Neural progenitor cell (in vitro differentiated cells): ENCODE measurements at regions not wholly inside any gene's neighbourhood (a gene's known extent, or its start where the extent isn't known, plus 50 kb on each side); places are given as distances from the start of the nearest gene placed in this dataset.
A peak's percentile ranks its signal among the peaks of the same experiment; 100 is the strongest.

ENCODE experiments used
- DNase-seq: peaks from one replicate; pipeline ENCODE4 v3.0.0-alpha.2; 2016; ENCODE audit warnings: low spot score
- H2AFZ ChIP-seq: fragments of 200-600 bp; sonication (generic); replicated peaks from 2 replicates; pipeline ENCODE4 v1.6.1; 2016; ENCODE audit warnings: antibody characterized with exemption
- H3F3A ChIP-seq: fragments of 200-600 bp; sonication (generic); 2 replicates; pipeline ENCODE4 v1.6.1; 2016; ENCODE audit warnings: antibody characterized with exemption, low read depth
- H3K27ac ChIP-seq: fragments of 200-600 bp; sonication (generic); 2 replicates; pipeline ENCODE4 v1.5.1; 2016; ENCODE audit warnings: mild to moderate bottlenecking
- H3K27me3 ChIP-seq: fragments of 200-600 bp; sonication (generic); 2 replicates; pipeline ENCODE4 v1.6.1; 2016; ENCODE audit warnings: mild to moderate bottlenecking, moderate library complexity
- H3K36me3 ChIP-seq: fragments of 200-600 bp; sonication (generic); 2 replicates; pipeline ENCODE4 v1.5.1; 2016
- H3K4me1 ChIP-seq: fragments of 200-600 bp; sonication (generic); 2 replicates; pipeline ENCODE4 v1.6.1; 2016; ENCODE audit warnings: mixed run types
- H3K4me2 ChIP-seq: fragments of 200-600 bp; sonication (generic); 2 replicates; pipeline ENCODE4 v1.6.1; 2016
- H3K4me3 ChIP-seq: fragments of 200-600 bp; sonication (generic); 2 replicates; pipeline ENCODE4 v1.5.1; 2016
- H3K79me2 ChIP-seq: fragments of 200-600 bp; sonication (generic); 2 replicates; pipeline ENCODE4 v1.6.1; 2016; ENCODE audit warnings: low read depth
- H3K9ac ChIP-seq: fragments of 200-600 bp; sonication (generic); 2 replicates; pipeline ENCODE4 v1.6.1; 2016
- H3K9me3 ChIP-seq: fragments of 200-600 bp; sonication (generic); 2 replicates; pipeline ENCODE4 v1.5.1; 2016; ENCODE audit warnings: low read depth
- H4K20me1 ChIP-seq: fragments of 200-600 bp; sonication (generic); 2 replicates; pipeline ENCODE4 v1.6.1; 2016; ENCODE audit warnings: low read depth
- H3K27ac Mint-ChIP-seq: 3 replicates; pipeline ENCODE4 v1.8.0; 2021; ENCODE audit warnings: mixed read lengths
- H3K27me3 Mint-ChIP-seq: 2 replicates; pipeline ENCODE4 v1.8.0; 2022; ENCODE audit warnings: low read depth, mild to moderate bottlenecking, inconsistent platforms, moderate library complexity, mixed read lengths; ENCODE audit not compliant: insufficient read depth
- H3K36me3 Mint-ChIP-seq: 3 replicates; pipeline ENCODE4 v1.8.0; 2021; ENCODE audit warnings: mixed read lengths
- H3K4me1 Mint-ChIP-seq: 3 replicates; pipeline ENCODE4 v1.8.0; 2021; ENCODE audit warnings: mixed read lengths
- H3K4me3 Mint-ChIP-seq: 3 replicates; pipeline ENCODE4 v1.8.0; 2021; ENCODE audit warnings: mild to moderate bottlenecking, moderate library complexity, mixed read lengths
- H3K9me3 Mint-ChIP-seq: 3 replicates; pipeline ENCODE4 v1.8.0; 2020; ENCODE audit warnings: mixed read lengths
- CTCF ChIP-seq: fragments of 200-600 bp; sonication (generic); IDR thresholded peaks from 2 replicates; pipeline ENCODE4 v1.5.1; 2017; ENCODE audit warnings: antibody characterized with exemption, mild to moderate bottlenecking
- EZH2 ChIP-seq: fragments of 200-600 bp; sonication (generic); IDR thresholded peaks from 2 replicates; pipeline ENCODE4 v1.6.1; 2017; ENCODE audit warnings: antibody characterized with exemption, mild to moderate bottlenecking, moderate library complexity
- EZH2phosphoT487 ChIP-seq: fragments of 200-600 bp; sonication (generic); IDR thresholded peaks from 2 replicates; pipeline ENCODE4 v1.6.1; 2017; ENCODE audit warnings: antibody characterized with exemption

- H3K4me2 ChIP-seq, result no peak overlapping the region
- Mint-ChIP-seq H3K27me3 (peaks cover 20% of the 10 kb centered on the region), H3K36me3 (no peaks in the 10 kb centered on the region), H3K4me3 (no peak overlapping the region), H3K4me1 (peaks cover 12% of the 10 kb centered on the region), H3K27ac (no peak overlapping the region), H3K9me3 (no peaks in the 10 kb centered on the region)
- no peaks in the 10 kb centered on the region for H3K36me3 ChIP-seq
- H2AFZ ChIP-seq, result no peak overlapping the region
- peaks cover 15% of the 10 kb centered on the region for H3K4me1 ChIP-seq
- H3K9ac ChIP-seq, result no peak overlapping the region
- H3K4me3 ChIP-seq, result no peak overlapping the region
- no peaks in the 10 kb centered on the region for H3K79me2 ChIP-seq
- peaks cover 82% of the 10 kb centered on the region for H3K27me3 ChIP-seq
- no peak for DNase-seq
- no peaks in the 10 kb centered on the region for H4K20me1 ChIP-seq
- peaks cover 7% of the 10 kb centered on the region for H3F3A ChIP-seq
- TF ChIP-seq EZH2phosphoT487 (no peak), CTCF (no peak), EZH2 (no peak)
- no peaks in the 10 kb centered on the region for H3K9me3 ChIP-seq
- H3K27ac ChIP-seq, result no peak overlapping the region
These were observed 119.9 kb downstream of the FOXA2 start for GRCh38 chr20:22464312-22465003.

- peaks cover 22% of the 10 kb centered on the region for H3K27me3 Mint-ChIP-seq
These were observed 121.1 kb downstream of the FOXA2 start for GRCh38 chr20:22462975-22463914.

GRCh38 chr20:22460803-22461202 lies 123.6 kb downstream of the FOXA2 start:
- Histone ChIP-seq H3K9ac (no peak overlapping the region), H3F3A (peaks cover 23% of the 10 kb centered on the region), H3K36me3 (no peaks in the 10 kb centered on the region), H3K4me1 (peaks cover 48% of the 10 kb centered on the region), H2AFZ (no peak overlapping the region), H3K27ac (no peak overlapping the region), H3K27me3 (peaks cover 95% of the 10 kb centered on the region), H4K20me1 (peaks cover 7% of the 10 kb centered on the region), H3K9me3 (no peaks in the 10 kb centered on the region), H3K4me2 (no peak overlapping the region), H3K4me3 (no peak overlapping the region), H3K79me2 (no peaks in the 10 kb centered on the region)
- peaks cover 25% of the 10 kb centered on the region for H3K27me3 Mint-ChIP-seq
- no peak for TF ChIP-seq EZH2phosphoT487
- TF ChIP-seq CTCF, result no peak
- no peak for TF ChIP-seq EZH2
- peaks cover 20% of the 10 kb centered on the region for H3K4me1 Mint-ChIP-seq
- no peaks in the 10 kb centered on the region for H3K36me3 Mint-ChIP-seq
- H3K27ac Mint-ChIP-seq, result no peak overlapping the region
- no peak for DNase-seq
- H3K4me3 Mint-ChIP-seq, result no peak overlapping the region
- no peaks in the 10 kb centered on the region for H3K9me3 Mint-ChIP-seq

More at GRCh38 chr20:22462975-22463914, 121.1 kb downstream of the FOXA2 start:
- Mint-ChIP-seq H3K27ac (peak overlapping the region; percentile 73), H3K4me1 (peaks cover 12% of the 10 kb centered on the region), H3K9me3 (no peaks in the 10 kb centered on the region), H3K36me3 (no peaks in the 10 kb centered on the region), H3K4me3 (peak overlapping the region; percentile 37)
- H3K27ac ChIP-seq, result no peak overlapping the region
- H3K9ac ChIP-seq, result no peak overlapping the region
- peaks cover 7% of the 10 kb centered on the region for H3F3A ChIP-seq
- TF ChIP-seq EZH2phosphoT487, result no peak
- no peak for TF ChIP-seq CTCF
- no peak for TF ChIP-seq EZH2
- H3K9me3 ChIP-seq, result no peaks in the 10 kb centered on the region
- no peak overlapping the region for H2AFZ ChIP-seq
- no peak overlapping the region for H3K4me3 ChIP-seq
- H3K4me2 ChIP-seq, result peak overlapping the region; percentile 34
- H4K20me1 ChIP-seq, result no peaks in the 10 kb centered on the region
- H3K36me3 ChIP-seq, result no peaks in the 10 kb centered on the region
- H3K79me2 ChIP-seq, result no peaks in the 10 kb centered on the region
- H3K27me3 ChIP-seq, result peaks cover 94% of the 10 kb centered on the region
- peaks cover 26% of the 10 kb centered on the region for H3K4me1 ChIP-seq
- DNase-seq, result peak; percentile 37
